Gastroesophageal sphincter (tissue), 3 donors: ENCODE measurements at regions not wholly inside any gene's neighbourhood (a gene's known extent, or its start where the extent isn't known, plus 50 kb on each side); places are given as distances from the start of the nearest gene placed in this dataset.

Experiments
- POLR2A ChIP-seq, 2 donors: fragments of 450-650 bp; IDR thresholded peaks; one replicate each; pipeline ENCODE4 v1.6.1; 2017; ENCODE audit warnings: antibody characterized with exemption in 2 of 2, mild to moderate bottlenecking in 2 of 2, moderate library complexity in 1 of 2
- POLR2AphosphoS5 ChIP-seq: sonication (generic); formaldehyde crosslinking; IDR thresholded peaks from one replicate; pipeline ENCODE4 v1.6.1; 2017; ENCODE audit warnings: antibody characterized with exemption
- TF ChIP-seq, protein P1 (sequence below), 4 experiments: fragments of 200-600 bp in 2 of 4; fragments of 450-650 bp in 2 of 4; sonication (generic) in 1 of 4; IDR thresholded peaks; one replicate each; pipeline ENCODE4 v1.5.1; 2017 to 2019; ENCODE audit warnings: antibody characterized with exemption in 4 of 4, mild to moderate bottlenecking in 2 of 4, moderate library complexity in 2 of 4

DNA sequence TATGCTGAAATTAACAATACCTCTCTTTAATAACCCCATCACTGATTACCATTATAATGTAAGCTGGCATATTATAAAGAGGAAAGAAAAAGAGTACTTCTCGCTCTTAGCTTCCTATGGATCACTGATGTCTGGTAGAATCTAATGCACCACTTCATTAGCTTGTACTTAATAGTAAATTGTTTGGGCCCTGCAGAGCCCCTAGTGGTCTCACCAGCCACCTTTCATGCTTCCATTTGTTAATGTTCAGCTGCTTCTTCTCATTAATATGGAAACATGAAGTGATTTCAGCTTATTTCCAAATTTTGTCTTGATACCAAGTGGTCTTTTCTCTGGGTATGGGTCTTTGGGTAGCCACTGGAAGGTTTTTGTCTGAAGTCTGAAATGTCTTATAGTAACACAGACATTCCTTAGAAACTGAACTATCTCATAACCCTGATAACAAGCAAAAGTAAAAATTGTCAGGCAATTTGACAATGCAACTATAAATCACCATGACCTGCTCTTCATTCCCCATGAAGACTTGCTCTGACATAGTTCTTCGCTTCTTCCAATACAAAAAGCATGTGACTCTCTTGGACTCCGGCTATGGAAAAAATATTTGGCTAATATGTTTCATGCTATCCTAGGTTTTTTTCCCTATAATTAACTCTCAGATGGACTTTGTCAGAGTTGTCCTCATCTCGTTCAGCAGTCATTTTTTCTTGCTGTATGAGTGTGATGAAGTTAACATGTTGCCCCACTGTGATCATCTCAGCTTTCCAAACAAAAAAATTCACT lies 395.8 kb upstream of the MARCKS start:
- TF ChIP-seq, protein P1, sequence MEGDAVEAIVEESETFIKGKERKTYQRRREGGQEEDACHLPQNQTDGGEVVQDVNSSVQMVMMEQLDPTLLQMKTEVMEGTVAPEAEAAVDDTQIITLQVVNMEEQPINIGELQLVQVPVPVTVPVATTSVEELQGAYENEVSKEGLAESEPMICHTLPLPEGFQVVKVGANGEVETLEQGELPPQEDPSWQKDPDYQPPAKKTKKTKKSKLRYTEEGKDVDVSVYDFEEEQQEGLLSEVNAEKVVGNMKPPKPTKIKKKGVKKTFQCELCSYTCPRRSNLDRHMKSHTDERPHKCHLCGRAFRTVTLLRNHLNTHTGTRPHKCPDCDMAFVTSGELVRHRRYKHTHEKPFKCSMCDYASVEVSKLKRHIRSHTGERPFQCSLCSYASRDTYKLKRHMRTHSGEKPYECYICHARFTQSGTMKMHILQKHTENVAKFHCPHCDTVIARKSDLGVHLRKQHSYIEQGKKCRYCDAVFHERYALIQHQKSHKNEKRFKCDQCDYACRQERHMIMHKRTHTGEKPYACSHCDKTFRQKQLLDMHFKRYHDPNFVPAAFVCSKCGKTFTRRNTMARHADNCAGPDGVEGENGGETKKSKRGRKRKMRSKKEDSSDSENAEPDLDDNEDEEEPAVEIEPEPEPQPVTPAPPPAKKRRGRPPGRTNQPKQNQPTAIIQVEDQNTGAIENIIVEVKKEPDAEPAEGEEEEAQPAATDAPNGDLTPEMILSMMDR (IDR thresholded peaks at IDR 0.05), result no peak
- TF ChIP-seq POLR2A (IDR thresholded peaks at IDR 0.05), result no peak
- TF ChIP-seq POLR2AphosphoS5, result no peak
